Nephron (organoid): ENCODE measurements at regions not wholly inside any gene's neighbourhood (a gene's known extent, or its start where the extent isn't known, plus 50 kb on each side); places are given as distances from the start of the nearest gene placed in this dataset.
"Not testable (repeated sequence)": the region's sequence is repeated elsewhere in the genome, so short reads cannot be mapped to it uniquely, and the experiment has no call there.

Source experiments
- H3K27ac Mint-ChIP-seq, 3 experiments: 2 replicates each; pipeline ENCODE4 v1.8.0; 2020; ENCODE audit warnings: mixed read lengths in 3 of 3, mild to moderate bottlenecking in 2 of 3, moderate library complexity in 1 of 3
- H3K27me3 Mint-ChIP-seq: 2 replicates; pipeline ENCODE4 v1.8.0; 2021; ENCODE audit warnings: low read depth, mild to moderate bottlenecking, moderate library complexity, mixed read lengths
- H3K36me3 Mint-ChIP-seq: 2 replicates; pipeline ENCODE4 v1.8.0; 2020; ENCODE audit warnings: low read depth, mixed read lengths
- H3K4me1 Mint-ChIP-seq: 2 replicates; pipeline ENCODE4 v1.8.0; 2020; ENCODE audit warnings: mixed read lengths
- H3K4me3 Mint-ChIP-seq, 3 experiments: 2 replicates each; pipeline ENCODE4 v1.8.0; 2020; ENCODE audit warnings: mild to moderate bottlenecking in 3 of 3, mixed read lengths in 3 of 3, moderate library complexity in 2 of 3
- H3K9me3 Mint-ChIP-seq: 2 replicates; pipeline ENCODE4 v1.8.0; 2020; ENCODE audit warnings: mixed read lengths
- TF ChIP-seq, protein P1 (sequence below), 3 experiments: fragments of 200-600 bp; sonication (generic); IDR thresholded peaks; one replicate each; pipeline ENCODE4 v1.5.0; 2021; ENCODE audit warnings: antibody characterized with exemption in 3 of 3; ENCODE audit not compliant: unreplicated experiment in 3 of 3

DNA sequence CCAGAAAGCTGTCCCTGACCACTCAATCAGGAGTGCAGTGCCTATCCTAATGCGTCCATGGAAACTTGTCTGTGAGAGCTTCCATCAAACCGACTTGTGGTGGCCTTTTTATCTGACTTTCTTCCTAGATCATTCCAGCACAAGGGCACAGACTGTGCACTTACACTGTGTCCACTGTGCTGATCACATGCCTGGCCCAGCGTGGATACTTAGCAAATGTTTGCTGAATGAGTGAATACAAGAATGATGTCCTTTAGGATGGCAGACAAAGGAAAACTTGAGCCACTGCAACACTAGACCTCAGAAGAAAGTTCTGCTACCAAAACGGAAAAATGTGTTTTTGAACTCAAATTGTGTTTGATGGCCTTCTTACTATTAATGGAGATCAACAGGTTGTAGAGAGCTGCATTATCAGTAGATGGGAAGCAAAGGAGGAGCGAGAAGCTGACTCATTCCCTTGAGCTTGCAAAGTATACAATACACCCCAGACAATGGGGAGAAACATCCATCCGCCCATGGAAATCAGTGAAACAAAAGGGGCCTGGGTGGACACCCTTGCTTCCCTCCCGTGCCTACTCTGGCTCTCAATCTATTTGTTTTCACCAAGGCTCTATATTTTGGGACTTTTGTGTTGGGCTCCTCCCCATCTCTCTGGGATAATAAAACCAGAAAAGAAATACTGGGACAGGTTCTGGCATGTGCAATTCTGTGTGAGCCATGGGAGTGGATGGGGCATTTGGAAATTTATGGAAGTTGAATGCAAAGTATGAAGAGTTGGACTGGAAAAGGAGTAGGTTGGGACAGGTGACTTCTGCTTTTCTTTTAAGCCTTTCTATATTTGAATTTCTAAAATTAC, 76.2 kb upstream of the ZFAND5 start:
- Mint-ChIP-seq H3K27me3 (no peaks in the 10 kb centered on the region), H3K27ac (no peak overlapping the region), H3K4me1 (no peaks in the 10 kb centered on the region), H3K4me3 (no peak overlapping the region), H3K36me3 (no peaks in the 10 kb centered on the region), H3K9me3 (no peaks in the 10 kb centered on the region)
- TF ChIP-seq, protein P1, sequence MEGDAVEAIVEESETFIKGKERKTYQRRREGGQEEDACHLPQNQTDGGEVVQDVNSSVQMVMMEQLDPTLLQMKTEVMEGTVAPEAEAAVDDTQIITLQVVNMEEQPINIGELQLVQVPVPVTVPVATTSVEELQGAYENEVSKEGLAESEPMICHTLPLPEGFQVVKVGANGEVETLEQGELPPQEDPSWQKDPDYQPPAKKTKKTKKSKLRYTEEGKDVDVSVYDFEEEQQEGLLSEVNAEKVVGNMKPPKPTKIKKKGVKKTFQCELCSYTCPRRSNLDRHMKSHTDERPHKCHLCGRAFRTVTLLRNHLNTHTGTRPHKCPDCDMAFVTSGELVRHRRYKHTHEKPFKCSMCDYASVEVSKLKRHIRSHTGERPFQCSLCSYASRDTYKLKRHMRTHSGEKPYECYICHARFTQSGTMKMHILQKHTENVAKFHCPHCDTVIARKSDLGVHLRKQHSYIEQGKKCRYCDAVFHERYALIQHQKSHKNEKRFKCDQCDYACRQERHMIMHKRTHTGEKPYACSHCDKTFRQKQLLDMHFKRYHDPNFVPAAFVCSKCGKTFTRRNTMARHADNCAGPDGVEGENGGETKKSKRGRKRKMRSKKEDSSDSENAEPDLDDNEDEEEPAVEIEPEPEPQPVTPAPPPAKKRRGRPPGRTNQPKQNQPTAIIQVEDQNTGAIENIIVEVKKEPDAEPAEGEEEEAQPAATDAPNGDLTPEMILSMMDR (IDR thresholded peaks at IDR 0.05; ENCODE audit: unreplicated experiment in 3 of 3): no peak

DNA sequence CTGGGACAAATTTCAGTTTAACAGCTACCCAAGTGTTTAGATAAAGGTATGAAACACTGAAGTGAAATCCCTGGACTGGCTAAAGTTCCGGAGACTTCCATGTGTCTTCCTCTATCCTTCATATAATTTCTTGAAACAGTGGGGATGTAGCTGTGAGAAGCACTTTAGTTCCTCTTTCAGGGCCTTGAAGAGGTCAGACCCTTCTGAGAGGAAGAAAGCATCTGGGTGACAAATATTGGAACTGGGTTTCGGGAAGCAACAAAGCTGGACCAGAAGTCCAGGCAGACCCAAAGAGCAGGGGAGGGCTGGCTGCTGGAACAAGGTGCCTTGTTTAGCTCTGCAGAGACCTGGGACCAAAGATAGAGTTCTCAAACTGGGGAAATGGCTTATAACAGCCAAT, 75.4 kb upstream of the ZFAND5 start:
- H3K4me3 Mint-ChIP-seq: no peak overlapping the region
- H3K9me3 Mint-ChIP-seq: no peaks in the 10 kb centered on the region
- no peaks in the 10 kb centered on the region for H3K4me1 Mint-ChIP-seq
- TF ChIP-seq, protein P1 (IDR thresholded peaks at IDR 0.05; ENCODE audit: unreplicated experiment in 3 of 3): no peak
- H3K27ac Mint-ChIP-seq: no peak overlapping the region
- no peaks in the 10 kb centered on the region for H3K36me3 Mint-ChIP-seq
- no peaks in the 10 kb centered on the region for H3K27me3 Mint-ChIP-seq

DNA sequence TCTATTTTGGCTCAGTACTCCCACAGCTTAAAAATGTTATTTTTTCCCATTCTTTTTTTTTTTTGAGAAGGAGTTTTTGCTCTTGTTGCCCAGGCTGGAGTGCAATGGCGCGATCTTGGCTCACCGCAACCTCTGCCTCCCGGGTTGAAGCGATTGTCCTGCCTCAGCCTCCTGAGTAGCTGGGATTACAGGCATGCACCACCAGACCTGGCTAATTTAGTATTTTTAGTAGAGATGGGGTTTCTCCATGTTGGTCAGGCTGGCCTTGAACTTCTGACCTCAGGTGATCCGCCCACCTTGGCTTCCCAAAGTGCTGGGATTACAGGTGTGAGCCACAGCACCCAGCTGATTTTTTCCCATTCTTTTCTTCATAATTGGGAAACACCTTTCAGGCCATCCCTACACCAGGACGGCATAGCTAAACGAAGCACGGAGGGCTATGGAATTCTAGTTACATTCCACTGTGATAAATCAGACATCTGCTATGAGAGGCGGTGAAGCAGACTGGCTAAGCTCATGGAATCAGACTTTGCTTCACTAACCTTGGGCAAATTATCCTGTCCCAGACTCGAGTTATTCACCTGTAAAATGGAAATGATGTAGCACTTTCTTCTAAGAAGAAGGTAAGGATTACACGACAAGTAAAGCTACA, 68.7 kb upstream of the ZFAND5 start:
- H3K9me3 Mint-ChIP-seq, H3K36me3 Mint-ChIP-seq, H3K27me3 Mint-ChIP-seq: not testable (repeated sequence)

DNA sequence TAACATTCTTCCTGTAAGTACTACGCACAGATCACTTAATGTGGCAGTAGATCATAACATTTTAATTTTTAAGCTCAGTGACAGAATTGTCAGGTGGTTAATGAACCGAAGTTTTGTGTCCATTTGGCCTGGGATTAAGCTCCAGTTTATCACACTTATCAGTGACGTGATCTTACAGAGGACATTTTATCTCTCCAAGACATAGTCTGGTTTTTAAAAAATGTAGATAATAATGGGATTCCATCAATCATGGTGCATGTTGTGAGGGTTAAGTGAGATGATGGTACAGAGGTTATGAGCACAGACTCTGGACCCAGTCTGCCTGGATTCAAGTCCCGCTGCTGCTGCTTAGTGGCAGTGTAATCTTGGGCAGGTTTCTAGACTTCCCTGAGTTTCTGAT, 66.0 kb upstream of the ZFAND5 start:
- no peaks in the 10 kb centered on the region for H3K27me3 Mint-ChIP-seq
- no peak overlapping the region for H3K4me3 Mint-ChIP-seq
- no peaks in the 10 kb centered on the region for H3K36me3 Mint-ChIP-seq
- H3K9me3 Mint-ChIP-seq: no peaks in the 10 kb centered on the region
- H3K27ac Mint-ChIP-seq: no peak overlapping the region
- TF ChIP-seq, protein P1 (IDR thresholded peaks at IDR 0.05; ENCODE audit: unreplicated experiment in 3 of 3): no peak
- H3K4me1 Mint-ChIP-seq: no peaks in the 10 kb centered on the region

More for the DNA sequence above, 68.7 kb upstream of the ZFAND5 start:
- H3K27ac Mint-ChIP-seq, H3K4me1 Mint-ChIP-seq, H3K4me3 Mint-ChIP-seq: not testable (repeated sequence)

DNA sequence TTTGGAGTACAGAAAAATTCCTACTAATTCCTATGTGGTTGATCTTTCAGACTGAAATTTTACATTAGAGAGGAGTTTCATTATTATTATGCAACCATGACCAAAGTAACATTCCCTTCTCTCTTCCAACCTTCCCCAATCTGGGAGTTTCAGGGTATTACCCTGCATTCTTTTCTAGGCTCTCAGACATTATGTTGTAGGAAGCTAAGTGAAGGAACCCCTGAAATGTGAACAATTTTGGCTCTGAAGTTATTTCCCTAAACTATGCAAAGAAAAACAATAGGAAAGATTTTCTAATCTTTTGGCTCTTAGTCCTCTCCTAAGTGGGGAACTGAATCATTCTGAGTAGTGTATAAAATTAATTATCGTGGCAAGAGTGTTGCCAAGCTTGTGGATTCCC, 63.3 kb upstream of the ZFAND5 start:
- TF ChIP-seq, protein P1 (IDR thresholded peaks at IDR 0.05; ENCODE audit: unreplicated experiment in 3 of 3): no peak
- no peak overlapping the region for H3K27ac Mint-ChIP-seq
- H3K4me3 Mint-ChIP-seq: no peak overlapping the region
- H3K4me1 Mint-ChIP-seq: no peaks in the 10 kb centered on the region
- H3K36me3 Mint-ChIP-seq: no peaks in the 10 kb centered on the region
- no peaks in the 10 kb centered on the region for H3K27me3 Mint-ChIP-seq
- H3K9me3 Mint-ChIP-seq: no peaks in the 10 kb centered on the region

DNA sequence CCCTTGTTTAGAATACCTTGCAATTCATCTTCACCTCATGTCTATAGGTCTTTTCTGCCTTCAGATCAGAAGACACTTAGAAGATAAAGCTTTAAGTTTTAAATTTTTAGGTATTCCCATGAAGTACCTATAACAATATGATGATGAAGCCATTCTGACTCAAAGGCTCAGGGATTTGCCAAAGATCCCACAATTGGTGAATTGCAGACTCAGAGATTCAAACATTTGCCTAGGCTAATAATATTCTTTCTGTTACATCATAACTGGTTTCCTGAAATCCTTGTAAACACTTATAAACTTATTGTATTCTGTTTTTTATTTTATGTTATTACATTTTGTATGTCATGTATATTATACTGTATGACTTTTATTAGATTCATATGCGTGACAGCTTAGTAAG, 62.8 kb upstream of the ZFAND5 start:
- no peak overlapping the region for H3K27ac Mint-ChIP-seq
- no peaks in the 10 kb centered on the region for H3K36me3 Mint-ChIP-seq
- H3K27me3 Mint-ChIP-seq: no peaks in the 10 kb centered on the region
- no peaks in the 10 kb centered on the region for H3K4me1 Mint-ChIP-seq
- TF ChIP-seq, protein P1 (IDR thresholded peaks at IDR 0.05; ENCODE audit: unreplicated experiment in 3 of 3): no peak
- H3K9me3 Mint-ChIP-seq: no peaks in the 10 kb centered on the region
- no peak overlapping the region for H3K4me3 Mint-ChIP-seq
